Stimulated activated CD4-positive, alpha-beta T cell treated with anti-CD3 and anti-CD28 coated beads, Interleukin-1b, Interleukin-23, amount 100 ng/mL, for 4 hours (primary cell): ENCODE measurements at regions not wholly inside any gene's neighbourhood (a gene's known extent, or its start where the extent isn't known, plus 50 kb on each side); places are given as distances from the start of the nearest gene placed in this dataset.

Experiments used
- DNase-seq, 2 donors: peaks; one replicate each; pipeline ENCODE4 v3.0.0-alpha.2; 2020; ENCODE audit warnings: low read depth in 2 of 2

- DNase-seq: no peak
These were observed 201.7 kb upstream of the ANK2 start for GRCh38 chr4:112847781-112848180.

DNA sequence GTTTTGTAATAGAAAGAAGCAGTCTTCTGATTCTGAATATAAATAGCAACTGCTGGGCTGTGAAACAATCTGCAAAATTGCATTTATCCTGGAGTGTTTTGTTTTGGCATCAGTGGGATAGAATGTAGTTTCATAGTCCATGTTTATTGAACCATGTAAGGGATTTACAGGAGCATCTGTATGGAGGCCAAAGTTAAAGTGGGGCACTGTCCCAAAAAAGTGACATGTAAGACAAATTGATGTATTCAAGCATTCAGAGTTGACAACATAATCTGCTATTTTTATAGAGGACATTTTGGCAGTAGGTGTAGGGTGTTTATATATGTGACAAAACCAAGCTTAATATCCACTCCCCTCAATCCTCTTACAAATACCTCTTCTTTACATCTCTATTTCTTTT lies 200.5 kb upstream of the ANK2 start:
- DNase-seq: no peak

DNA sequence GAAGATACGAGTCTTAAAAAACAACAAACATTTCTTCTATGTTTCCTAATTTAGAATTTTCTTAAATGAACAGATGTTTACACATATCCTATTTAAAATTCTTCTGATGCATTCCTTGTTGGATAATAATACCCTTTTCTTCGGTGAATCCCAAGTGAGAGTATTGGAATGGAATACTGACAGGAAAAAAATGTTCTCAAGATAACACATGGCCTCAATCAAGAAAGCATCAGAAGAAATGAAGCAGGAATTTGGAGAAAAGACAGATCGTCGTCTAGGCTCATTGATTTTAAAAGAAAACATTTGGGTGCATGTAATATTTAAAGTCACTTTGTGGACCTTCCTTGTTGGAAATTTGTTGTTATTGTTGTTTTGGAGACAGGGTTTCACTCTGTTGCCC lies 196.9 kb upstream of the ANK2 start:
- DNase-seq: no peak

DNA sequence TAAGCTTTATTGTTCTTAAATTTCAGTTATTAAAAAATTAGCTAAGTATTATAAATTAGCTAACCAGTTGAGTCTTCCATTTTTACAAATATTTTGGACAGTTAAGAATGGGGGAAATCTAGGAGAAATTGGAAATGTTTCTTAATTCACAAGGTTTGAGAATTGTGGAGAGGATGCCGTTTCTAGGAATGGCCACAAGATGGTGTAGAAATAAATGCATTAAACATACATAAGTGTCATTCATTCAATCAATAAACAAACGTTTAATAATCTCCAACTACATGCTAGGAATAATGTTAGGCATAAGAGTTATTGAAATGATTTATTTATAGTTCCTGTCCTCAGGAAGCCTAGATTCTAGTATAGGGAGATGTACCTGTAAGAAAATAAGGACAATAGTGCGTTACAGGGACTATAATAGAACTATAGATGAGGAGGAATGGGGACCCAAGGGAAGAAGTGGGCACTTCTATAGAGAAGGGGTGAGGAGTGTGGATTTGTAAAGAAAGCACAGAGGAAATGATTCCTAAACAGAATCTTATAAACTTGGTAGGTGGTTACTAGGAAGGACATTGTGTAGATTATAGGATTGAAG lies 195.7 kb upstream of the ANK2 start:
- no peak for DNase-seq

GRCh38 chr4:112854420-112854819 lies 195.0 kb upstream of the ANK2 start:
- no peak for DNase-seq

DNA sequence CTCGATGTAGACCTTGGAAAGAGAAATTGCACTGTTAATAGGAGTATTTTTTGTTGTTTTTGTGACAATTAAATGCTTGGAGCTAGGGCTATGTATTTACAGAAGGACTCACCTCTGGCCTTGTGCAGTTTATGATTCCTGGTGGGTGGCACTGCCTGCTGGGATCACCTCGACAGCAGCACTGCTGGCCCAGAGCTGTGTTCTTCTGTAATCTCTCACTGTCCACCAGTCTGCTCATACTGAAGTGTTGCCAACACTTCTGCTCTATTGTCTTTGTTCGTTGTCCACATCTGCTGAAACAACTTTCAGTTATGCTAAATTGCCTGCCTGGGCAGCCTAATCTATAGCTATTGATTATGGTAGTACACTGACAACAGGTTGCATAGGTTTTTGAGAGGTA lies 194.4 kb upstream of the ANK2 start:
- DNase-seq: no peak

- no peak for DNase-seq
These were observed 192.0 kb upstream of the ANK2 start for GRCh38 chr4:112857461-112857860.

- DNase-seq: no peak
These were observed 190.7 kb upstream of the ANK2 start for GRCh38 chr4:112858751-112859150.

DNA sequence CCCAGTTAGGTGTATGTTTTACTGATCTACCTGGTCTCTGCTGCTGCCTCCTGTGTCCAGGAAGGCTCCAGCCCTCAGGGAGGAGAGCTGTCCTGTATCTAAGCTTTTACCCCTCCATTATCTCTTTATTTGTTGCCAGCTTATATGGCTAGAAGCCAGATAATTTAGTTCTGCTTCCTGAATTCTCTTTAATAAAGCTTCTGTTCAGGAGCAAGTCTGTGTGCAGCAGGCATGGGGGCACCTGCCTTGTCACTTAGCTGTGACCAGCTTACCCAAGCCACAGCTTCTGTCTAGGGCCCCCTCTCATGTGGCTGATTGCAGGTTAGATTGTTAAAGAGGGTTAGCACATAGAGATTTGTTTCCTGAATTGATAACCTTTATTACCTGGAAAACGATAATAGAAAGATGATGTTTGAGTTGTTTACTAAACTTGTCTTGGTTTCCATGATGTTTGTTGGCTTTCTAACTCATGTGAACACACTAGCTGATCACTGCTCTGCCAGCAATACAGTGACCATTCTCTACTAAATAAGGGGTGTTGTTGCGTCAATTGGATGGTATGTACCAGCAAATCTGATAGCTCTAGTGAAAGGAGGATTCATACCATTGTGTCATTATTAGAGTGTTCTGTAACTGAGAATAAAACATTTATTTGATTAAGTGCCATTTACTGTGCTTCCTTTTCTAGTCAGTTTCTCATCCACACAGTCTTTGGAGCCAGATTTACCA lies 189.8 kb upstream of the ANK2 start:
- no peak for DNase-seq

GRCh38 chr4:112860830-112861690 lies 188.4 kb upstream of the ANK2 start:
- no peak for DNase-seq

DNA sequence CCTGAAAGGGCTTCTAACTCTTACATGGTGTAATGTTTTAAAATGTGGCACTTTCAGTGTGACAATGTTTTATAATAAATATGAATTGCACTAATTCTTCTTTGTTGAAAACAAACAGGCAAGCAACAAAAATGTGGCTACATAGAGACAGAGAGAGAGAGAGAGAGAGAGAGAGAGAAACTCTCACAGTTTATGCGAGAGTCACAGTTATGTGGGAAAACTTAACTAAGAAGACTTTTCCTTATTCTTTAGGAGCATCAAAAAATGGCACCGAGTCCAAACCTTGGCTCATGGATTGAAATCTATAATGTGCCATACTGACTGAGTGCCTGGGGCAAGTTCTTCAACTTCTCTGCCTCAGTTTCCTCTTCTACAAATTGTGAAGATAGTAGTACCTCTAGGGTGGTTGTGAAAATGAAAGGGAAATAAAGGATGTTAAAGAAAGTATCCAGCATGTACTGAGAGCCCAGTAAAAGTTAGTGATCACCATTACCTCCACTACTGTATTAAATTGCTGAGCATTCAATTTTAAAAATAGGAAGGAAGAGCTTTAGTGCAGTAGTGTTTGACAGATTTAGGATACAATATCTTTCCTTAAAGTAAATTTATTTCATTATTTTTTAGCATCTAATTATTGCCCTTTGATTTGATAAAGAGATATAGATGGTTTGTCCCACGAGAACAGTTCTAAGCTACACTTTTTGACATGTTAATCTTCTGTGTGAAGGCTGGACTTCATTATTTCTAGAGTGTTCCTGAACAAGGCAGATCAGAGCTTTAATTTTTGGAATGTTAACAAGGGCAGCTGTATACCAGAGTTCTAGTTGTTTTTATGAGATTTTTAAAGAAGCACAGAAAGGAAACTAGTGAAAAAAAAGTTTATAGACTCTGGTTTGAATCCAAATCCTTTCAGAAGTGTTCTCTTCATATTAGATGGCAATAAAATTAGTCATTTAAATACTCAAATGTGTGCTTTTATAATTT lies 187.5 kb upstream of the ANK2 start:
- no peak for DNase-seq

- DNase-seq: no peak
These were observed 184.0 kb upstream of the ANK2 start for GRCh38 chr4:112865443-112865842.

DNA sequence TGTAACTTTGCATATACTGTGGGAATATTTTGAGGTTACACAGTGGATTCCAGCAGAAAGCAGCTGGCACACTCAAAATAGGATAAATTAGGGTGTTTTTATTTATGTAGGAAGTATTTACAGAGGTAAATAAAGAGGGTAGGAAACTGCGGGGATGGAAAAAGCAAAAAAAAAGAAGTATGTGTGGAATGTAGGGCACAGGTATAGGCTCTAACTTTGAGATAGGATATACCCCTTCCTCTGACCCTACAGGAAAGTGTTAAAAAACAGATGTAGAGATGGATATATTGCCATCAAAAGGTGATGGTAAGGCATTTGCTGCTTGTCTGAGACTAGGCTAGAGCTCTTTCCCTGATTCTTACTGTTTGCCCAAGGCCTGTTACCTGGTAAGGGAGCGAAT lies 173.1 kb upstream of the ANK2 start:
- DNase-seq: no peak

GRCh38 chr4:112881842-112882241 lies 167.6 kb upstream of the ANK2 start:
- DNase-seq: no peak

DNA sequence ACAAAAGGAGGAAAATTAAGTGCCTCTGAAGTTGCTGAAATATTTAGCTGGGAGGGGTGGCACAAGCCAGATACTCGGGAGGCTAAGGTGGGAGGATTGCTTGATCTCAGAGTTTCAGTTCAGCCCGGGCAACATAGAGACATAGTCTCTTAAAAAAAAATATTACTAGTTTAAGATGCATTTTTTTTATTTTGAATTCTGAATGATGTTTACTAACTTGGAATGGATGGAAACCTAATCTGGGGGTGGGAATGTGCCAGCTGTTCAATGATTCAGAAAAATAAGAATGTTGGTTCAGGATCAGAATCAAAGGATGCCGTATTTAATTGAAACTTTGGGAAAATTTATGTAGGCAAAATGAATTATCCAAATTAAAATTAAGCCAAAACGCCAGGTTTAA lies 167.2 kb upstream of the ANK2 start:
- DNase-seq: no peak

GRCh38 chr4:112884406-112884805 lies 165.0 kb upstream of the ANK2 start:
- no peak for DNase-seq

- DNase-seq: no peak
These were observed 163.6 kb upstream of the ANK2 start for GRCh38 chr4:112885897-112886296.

DNA sequence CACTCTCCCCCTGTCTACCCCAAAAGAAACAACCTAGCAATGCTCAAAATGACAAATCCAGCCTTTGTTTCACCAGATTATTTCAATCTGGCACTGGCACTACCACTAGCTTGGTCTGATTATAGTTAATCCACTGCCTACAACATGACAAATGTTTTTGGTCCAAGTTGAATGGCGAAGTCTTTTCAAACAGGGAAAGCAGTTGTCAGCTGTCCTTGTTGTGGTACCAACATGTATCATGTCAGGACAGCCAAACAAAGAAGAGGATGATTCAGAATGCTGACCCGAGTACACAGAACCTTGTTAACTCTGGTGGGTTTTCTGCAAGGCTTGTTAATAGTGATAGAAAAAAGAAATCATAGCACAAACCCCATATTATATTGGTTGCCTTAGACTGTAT lies 160.8 kb upstream of the ANK2 start:
- no peak for DNase-seq

DNA sequence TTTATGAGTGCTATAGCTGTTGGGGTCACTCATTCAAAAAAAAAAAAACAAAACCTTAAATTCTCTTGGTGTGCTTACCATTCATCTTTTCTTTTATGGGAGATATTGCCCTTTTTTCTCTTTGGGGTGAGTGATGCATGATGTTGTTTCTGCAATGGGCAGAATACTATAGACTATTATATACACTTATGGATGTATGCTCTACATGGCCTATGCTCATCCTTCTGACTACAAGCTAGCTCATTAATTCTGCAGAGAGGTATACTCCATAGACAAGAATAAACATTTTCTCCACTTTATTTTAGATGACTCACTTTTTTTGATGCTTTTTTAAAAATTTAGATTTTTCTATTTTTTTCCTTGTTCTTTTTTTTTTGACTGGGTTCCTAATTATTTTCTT lies 160.3 kb upstream of the ANK2 start:
- DNase-seq: no peak

DNA sequence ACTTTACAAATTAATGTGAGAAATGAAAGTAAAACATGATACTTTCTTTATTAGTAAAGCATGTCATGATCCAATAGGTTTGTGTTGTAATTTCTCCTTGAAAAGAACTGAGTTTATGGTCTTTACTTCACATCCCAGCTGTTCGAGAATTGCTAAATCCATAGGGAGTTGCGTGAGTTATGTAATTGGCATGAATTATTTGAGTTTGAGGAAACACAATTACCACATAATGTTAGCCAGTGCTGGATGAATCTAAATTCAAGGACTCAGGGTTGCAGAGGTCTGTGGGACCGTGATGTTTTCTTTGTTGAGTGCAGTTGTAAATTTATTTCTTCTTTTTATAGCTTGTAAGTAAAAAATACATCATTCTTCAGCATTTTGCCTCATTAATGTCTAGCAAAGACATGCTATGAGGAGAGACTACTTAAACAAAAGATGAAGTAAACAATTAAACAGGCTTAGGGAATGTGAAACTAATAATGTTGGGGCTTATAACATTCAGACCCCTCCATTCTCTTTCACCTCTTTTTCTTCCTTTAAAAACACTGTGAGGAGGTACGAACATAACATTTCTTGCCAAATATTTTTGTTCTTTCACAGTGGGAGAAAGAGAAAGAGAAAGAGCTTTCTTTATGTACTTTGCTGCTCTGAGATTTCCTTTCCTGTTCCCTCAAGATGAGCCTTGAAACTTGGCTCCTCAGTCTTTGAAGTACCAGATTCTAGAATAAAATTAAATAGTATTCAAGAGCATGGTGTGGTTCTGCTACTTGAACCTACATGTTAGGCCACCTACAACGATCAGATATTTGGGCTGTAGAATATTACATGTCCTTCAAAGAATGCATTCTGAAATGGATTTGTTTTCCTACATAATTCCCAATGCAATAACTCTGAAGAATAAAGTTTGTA lies 159.6 kb upstream of the ANK2 start:
- DNase-seq: no peak

GRCh38 chr4:112894480-112894879 lies 155.0 kb upstream of the ANK2 start:
- no peak for DNase-seq
